GM18508 (cell line): ENCODE measurements at regions not wholly inside any gene's neighbourhood (a gene's known extent, or its start where the extent isn't known, plus 50 kb on each side); places are given as distances from the start of the nearest gene placed in this dataset.

ENCODE experiments used
- ATAC-seq: cut with Tn5 transposase; IDR thresholded peaks from one replicate; pipeline ENCODE4 v1.9.1; 2021; ENCODE audit warnings: moderate number of reproducible peaks; ENCODE audit not compliant: insufficient read depth, unreplicated experiment

DNA sequence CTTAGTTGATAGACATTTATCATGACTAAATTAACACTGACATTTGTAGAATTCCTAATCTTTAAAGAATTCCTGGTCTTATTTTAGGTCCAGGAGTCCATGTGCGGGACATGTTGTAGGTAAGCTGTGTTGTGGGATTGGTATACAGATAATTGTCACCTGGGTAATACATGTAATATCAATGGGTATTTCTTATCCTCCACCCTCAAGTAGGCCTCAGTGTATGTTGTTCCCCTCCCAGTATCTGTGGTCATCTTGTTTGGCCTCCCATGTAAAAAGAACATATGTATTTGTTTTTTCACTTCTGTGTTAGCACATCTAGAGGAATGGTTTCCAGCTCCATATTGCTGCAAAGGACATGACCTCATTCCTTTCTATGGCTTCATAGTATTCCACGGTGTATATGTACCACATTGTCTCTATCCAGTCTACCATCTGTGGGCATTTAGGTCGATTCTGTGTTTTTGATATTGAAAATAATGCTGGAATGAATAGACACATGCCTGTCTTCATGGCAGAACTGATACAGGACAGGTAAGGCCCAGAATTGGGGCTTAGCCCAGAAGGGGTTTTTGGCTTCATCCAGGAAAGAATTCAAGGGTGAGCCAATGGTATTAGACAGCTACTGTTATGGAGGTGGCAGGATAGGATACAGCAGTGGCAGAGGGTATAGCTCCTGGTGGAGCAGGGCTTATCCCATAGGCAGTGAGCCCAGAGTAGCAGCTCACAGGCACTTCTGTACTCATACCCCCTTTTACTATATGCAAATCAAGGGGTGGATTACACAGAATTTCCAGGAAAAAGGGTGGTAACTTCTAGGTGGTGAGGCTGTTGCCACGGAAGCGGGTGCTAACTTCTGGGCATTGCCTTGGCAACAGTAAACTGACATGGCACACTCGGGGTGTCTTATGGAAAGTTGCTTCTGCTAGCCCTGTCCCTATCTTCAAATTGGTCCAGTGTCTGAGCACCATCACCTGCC lies 66.1 kb upstream of the WDR1 start:
- ATAC-seq = no peak

DNA sequence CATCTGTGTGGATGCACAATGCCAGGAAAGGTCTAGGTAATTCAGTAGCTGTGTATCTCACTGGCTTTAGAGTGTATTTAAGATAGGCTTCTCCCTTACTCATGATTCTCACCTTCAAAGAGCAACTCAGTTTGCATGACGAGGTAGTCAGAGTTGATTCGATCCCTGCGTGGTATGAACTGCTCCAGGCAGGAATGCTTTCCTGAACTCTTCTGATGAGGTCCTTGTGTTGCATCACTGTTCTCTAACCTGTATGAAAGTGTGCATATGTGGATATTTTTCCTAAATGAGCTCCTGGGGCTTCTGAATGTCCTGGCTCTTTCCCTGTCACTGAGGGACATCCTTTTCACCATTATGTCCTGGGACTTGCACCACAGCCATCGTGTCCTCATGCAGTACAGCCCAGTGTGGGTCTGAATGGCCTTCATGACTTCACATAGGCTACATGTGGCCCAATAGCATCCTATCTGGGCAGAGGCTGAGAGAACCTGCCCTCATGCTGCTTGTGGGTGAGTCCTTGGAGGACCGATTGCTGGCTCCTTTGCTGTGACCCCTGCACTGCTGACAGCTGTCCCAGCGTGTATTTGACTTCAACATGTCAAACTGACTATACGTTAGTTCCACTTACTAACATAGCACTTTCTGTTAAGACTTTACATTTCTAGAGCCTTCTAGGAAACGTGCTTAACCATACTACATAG lies 65.3 kb upstream of the WDR1 start:
- ATAC-seq = no peak

- peak; percentile 97 for ATAC-seq
These were observed 64.5 kb upstream of the WDR1 start for GRCh38 chr4:10180927-10181744.

GRCh38 chr4:10180603-10180926 lies 64.0 kb upstream of the WDR1 start:
- no peak for ATAC-seq

- ATAC-seq = no peak
These were observed 63.5 kb upstream of the WDR1 start for GRCh38 chr4:10179957-10180602.

DNA sequence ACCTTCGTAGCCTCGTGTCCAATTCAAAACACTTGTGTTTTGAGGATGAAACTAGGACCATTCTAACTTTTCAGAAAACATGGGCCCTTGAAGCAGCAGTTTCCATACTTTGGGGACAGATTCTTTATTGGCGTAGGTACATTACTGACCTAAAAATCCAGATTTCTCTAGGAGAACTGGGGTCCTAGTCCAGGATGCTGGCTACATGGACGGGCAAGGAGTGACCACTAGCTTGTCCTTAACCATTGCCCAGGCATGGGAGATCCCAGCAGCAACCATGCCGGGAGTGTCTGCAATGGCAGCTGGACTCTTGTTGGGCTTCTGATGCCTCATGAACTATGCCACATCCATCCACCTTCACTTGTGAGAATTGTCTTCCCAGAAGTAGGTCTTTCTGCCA lies 62.2 kb upstream of the WDR1 start:
- ATAC-seq = no peak

DNA sequence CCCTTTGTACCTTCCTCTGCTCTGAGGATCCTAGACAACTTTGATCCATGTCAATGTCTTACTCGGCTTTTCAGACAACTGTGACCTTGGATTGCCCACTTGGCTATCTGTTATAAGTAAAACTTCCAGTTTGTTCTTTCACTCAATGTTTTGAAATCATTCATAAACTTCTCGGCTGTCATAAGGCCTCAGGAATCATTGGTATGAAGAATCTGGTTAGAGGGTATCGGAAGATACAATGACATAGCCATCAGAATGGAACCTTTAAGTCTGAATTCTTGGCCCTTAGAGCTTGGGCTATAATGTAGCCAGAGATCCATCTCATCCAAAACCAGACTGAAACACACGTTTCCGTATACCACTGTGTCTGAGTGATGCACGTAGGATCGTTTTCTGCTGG lies 59.0 kb upstream of the WDR1 start:
- no peak for ATAC-seq

DNA sequence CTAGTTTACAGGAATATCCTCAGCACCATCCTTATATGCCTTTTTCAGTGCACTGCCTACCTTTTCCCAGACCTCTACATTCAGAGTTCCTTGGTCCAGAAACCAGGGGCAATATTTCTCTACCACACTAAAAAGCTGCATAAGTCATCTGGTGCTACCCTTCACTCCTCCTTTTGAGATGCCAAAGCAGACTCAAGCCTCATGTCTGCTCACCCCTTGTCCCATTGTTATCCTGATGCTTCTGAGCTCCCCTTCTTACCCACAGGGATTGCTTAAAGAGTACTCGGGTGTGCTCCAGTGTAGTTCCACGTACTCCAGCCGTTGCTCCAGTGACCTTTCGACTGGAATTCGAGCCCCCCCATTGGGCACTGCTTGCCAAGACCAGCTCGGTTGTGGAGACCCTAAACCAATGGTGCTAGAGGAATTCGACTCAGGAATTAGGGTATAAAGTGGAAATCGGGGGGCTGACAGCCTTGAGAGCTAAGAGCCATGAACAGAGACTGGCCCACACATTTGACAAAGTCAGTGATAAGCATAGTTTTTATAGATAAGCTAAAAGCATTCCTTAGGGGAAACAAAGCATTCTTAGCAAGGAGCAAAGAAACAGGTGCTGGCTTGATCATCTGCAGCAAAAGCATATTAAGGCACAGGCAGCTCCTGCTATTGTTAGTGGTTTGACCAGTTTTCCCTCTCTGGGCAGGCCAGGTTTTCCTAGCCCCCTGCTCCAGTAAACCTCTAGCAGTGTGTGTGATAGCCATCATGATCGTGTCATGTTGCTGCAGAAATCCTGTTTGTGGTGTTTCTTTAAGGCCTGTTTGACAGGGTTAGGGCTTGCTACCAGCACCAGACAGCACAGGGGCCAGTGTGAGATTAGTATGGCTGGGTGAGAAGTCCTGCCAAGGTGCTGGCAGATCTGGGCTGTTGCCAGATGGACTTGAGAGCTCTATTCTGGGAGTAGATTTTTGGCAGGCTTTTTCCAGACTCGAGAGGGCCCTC lies 57.5 kb upstream of the WDR1 start:
- ATAC-seq = no peak

- no peak for ATAC-seq
These were observed 56.6 kb upstream of the WDR1 start for GRCh38 chr4:10173037-10173753.

- ATAC-seq = no peak
These were observed 55.8 kb upstream of the WDR1 start for GRCh38 chr4:10172278-10172921.

- no peak for ATAC-seq
These were observed 54.5 kb upstream of the WDR1 start for GRCh38 chr4:10171055-10171454.

- ATAC-seq = no peak
These were observed 53.3 kb upstream of the WDR1 start for GRCh38 chr4:10169839-10170387.

DNA sequence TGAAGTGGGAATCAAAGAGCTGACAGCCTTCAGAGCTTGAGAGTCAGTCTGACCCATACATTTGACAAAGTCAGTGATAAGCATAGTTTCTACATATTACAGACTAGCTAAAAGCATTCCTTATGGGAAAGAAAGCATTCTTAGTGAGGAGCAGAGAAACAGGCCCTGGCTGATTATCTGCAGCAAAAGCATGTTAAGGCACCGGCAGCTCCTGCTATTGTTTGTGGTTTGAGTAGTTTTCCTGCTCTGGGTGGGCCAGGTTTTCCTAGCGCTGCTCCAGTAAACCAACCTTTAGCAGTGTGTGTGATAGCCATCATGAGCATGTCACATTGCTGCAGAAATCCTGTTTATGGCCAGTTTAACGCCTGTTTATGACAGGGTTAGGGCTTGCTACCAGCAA lies 51.6 kb upstream of the WDR1 start:
- no peak for ATAC-seq

GRCh38 chr4:10167201-10167600 lies 50.6 kb upstream of the WDR1 start:
- ATAC-seq = no peak
